ENCODE measurements at regions not wholly inside any gene's neighbourhood (a gene's known extent, or its start where the extent isn't known, plus 50 kb on each side); places are given as distances from the start of the nearest gene placed in this dataset.

- TF ChIP-seq, protein P1, sequence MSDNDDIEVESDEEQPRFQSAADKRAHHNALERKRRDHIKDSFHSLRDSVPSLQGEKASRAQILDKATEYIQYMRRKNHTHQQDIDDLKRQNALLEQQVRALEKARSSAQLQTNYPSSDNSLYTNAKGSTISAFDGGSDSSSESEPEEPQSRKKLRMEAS (CRISPR knock-in tag; IDR thresholded peaks at IDR 0.05): no peak
- TF ChIP-seq MYBL2 (CRISPR knock-in tag; IDR thresholded peaks at IDR 0.05): no peak
These were observed 182.4 kb upstream of the TMEFF2 start for GRCh38 chr2:192377173-192377572.

All from WTC11 (cell line).